ENCODE measurements at regions not wholly inside any gene's neighbourhood (a gene's known extent, or its start where the extent isn't known, plus 50 kb on each side); places are given as distances from the start of the nearest gene placed in this dataset.

- TF ChIP-seq CTCF (IDR thresholded peaks at IDR 0.05) = no peak
- no peak for TF ChIP-seq POLR2A (IDR thresholded peaks at IDR 0.05)
These were observed 107.2 kb upstream of the SLIT3 start for GRCh38 chr5:169408171-169408570.

All from uterus (tissue), 2 donors.